Endothelial cell (in vitro differentiated cells): ENCODE measurements at regions not wholly inside any gene's neighbourhood (a gene's known extent, or its start where the extent isn't known, plus 50 kb on each side); places are given as distances from the start of the nearest gene placed in this dataset.

Experiments
- DNase-seq: peaks from one replicate; pipeline ENCODE4 v3.0.0; 2021; ENCODE audit warnings: low spot score
- H3K27ac Mint-ChIP-seq: one replicate; pipeline ENCODE4 v1.8.0; 2021; ENCODE audit warnings: mixed read lengths, inconsistent platforms; ENCODE audit not compliant: unreplicated experiment
- H3K27me3 Mint-ChIP-seq: one replicate; pipeline ENCODE4 v1.8.0; 2021; ENCODE audit warnings: mild to moderate bottlenecking, moderate library complexity, mixed read lengths, inconsistent platforms; ENCODE audit not compliant: unreplicated experiment
- H3K36me3 Mint-ChIP-seq: one replicate; pipeline ENCODE4 v1.8.0; 2021; ENCODE audit warnings: mild to moderate bottlenecking, low read depth, mixed read lengths, inconsistent platforms; ENCODE audit not compliant: unreplicated experiment
- H3K4me1 Mint-ChIP-seq: one replicate; pipeline ENCODE4 v1.8.0; 2021; ENCODE audit warnings: mild to moderate bottlenecking, mixed read lengths, inconsistent platforms; ENCODE audit not compliant: unreplicated experiment
- H3K4me3 Mint-ChIP-seq: one replicate; pipeline ENCODE4 v1.8.0; 2021; ENCODE audit warnings: mild to moderate bottlenecking, mixed read lengths, inconsistent platforms; ENCODE audit not compliant: unreplicated experiment
- H3K9me3 Mint-ChIP-seq: one replicate; pipeline ENCODE4 v1.8.0; 2021; ENCODE audit warnings: mixed read lengths, inconsistent platforms; ENCODE audit not compliant: unreplicated experiment
- CTCF ChIP-seq: fragments of 200-600 bp; sonication (generic); IDR thresholded peaks from one replicate; pipeline ENCODE4 v1.5.0; 2021; ENCODE audit warnings: antibody characterized with exemption; ENCODE audit not compliant: unreplicated experiment

GRCh38 chr7:15753887-15754579 is 67.5 kb upstream of the MEOX2 start:
- Mint-ChIP-seq H3K27me3 (no peaks in the 10 kb centered on the region), H3K4me3 (no peak overlapping the region), H3K36me3 (no peaks in the 10 kb centered on the region), H3K9me3 (no peaks in the 10 kb centered on the region), H3K27ac (no peak overlapping the region), H3K4me1 (peaks cover 21% of the 10 kb centered on the region)
- no peak for TF ChIP-seq CTCF
- no peak for DNase-seq

- DNase-seq: no peak
- no peaks in the 10 kb centered on the region for H3K27me3 Mint-ChIP-seq
- no peak overlapping the region for H3K4me3 Mint-ChIP-seq
- no peak overlapping the region for H3K27ac Mint-ChIP-seq
- H3K36me3 Mint-ChIP-seq: no peaks in the 10 kb centered on the region
- TF ChIP-seq CTCF: no peak
- H3K4me1 Mint-ChIP-seq: peaks cover 21% of the 10 kb centered on the region
- no peaks in the 10 kb centered on the region for H3K9me3 Mint-ChIP-seq
Measured at GRCh38 chr7:15752377-15752776, 65.9 kb upstream of the MEOX2 start.

GRCh38 chr7:15751191-15751701 is 64.8 kb upstream of the MEOX2 start:
- H3K4me3 Mint-ChIP-seq: no peak overlapping the region
- H3K27me3 Mint-ChIP-seq: no peaks in the 10 kb centered on the region
- H3K4me1 Mint-ChIP-seq: peaks cover 11% of the 10 kb centered on the region
- no peak overlapping the region for H3K27ac Mint-ChIP-seq
- H3K36me3 Mint-ChIP-seq: no peaks in the 10 kb centered on the region
- no peaks in the 10 kb centered on the region for H3K9me3 Mint-ChIP-seq
- no peak for TF ChIP-seq CTCF
- DNase-seq: no peak

GRCh38 chr7:15750727-15751126 is 64.2 kb upstream of the MEOX2 start:
- Mint-ChIP-seq H3K4me1 (peaks cover 9% of the 10 kb centered on the region), H3K27me3 (no peaks in the 10 kb centered on the region), H3K9me3 (no peaks in the 10 kb centered on the region), H3K27ac (no peak overlapping the region), H3K4me3 (no peak overlapping the region), H3K36me3 (no peaks in the 10 kb centered on the region)
- TF ChIP-seq CTCF: no peak
- no peak for DNase-seq

- Mint-ChIP-seq H3K4me1 (peaks cover 9% of the 10 kb centered on the region), H3K4me3 (no peak overlapping the region), H3K27me3 (no peaks in the 10 kb centered on the region), H3K9me3 (no peaks in the 10 kb centered on the region), H3K27ac (no peak overlapping the region), H3K36me3 (no peaks in the 10 kb centered on the region)
- no peak for TF ChIP-seq CTCF
- DNase-seq: no peak
Measured at GRCh38 chr7:15749631-15750030, 63.1 kb upstream of the MEOX2 start.
